ENCODE measurements at regions not wholly inside any gene's neighbourhood (a gene's known extent, or its start where the extent isn't known, plus 50 kb on each side); places are given as distances from the start of the nearest gene placed in this dataset.

DNA sequence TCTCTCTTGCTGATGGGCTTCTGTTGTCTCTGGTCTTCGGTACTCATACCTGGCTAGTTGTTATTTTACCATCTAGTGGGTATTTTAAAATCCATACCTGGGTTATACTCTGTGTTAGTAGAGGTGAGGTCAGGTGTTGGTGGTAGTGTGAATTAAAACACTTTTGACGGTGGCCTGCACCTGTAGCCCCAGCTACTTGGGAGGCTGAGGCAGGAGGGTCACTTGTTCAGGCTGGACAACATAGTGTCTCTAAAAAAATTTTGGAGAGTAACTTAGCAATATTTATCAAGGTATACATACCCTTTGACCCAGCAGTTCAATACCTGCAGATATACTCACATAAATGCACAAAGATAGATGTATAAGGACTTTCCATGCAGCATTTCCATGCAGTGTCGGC, 55.4 kb downstream of the GSX1 start:
- no peak for DNase-seq

DNA sequence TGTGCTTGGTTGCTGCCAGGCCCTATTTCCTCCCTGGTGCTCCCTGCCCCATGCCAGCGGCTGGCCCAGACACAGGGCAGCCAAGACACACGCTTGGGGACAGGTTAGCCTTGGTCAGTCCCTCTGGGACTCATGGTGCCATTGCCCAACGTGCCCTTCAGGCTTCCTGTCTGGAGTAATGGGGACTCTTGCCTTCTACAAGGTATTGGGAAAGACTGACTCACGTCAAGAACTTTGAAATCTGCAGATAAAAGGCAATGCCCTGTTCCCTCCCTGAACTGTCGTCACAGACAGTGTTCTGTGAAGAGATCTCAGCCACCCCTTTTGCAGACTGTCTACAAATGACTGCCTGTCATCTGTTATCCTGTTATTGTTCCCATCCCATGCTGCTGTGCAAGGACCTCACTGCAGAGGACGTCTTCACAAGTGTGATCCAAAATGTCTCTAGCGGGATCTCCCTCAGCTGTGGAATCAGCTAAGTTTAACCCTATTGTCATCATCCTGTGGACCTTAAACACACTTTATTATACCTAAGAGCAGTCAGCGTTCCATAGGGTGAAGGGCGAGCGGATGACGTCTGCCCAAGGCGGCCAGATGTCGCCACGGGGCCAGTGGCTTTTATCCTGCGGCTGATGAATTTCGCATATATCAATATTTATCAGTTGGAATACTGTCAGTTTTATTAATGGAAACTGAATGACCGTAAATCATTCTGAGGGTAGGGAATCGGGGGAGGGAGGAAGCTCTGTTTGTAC, 59.0 kb downstream of the GSX1 start:
- DNase-seq = peak; percentile 72 to 75

DNA sequence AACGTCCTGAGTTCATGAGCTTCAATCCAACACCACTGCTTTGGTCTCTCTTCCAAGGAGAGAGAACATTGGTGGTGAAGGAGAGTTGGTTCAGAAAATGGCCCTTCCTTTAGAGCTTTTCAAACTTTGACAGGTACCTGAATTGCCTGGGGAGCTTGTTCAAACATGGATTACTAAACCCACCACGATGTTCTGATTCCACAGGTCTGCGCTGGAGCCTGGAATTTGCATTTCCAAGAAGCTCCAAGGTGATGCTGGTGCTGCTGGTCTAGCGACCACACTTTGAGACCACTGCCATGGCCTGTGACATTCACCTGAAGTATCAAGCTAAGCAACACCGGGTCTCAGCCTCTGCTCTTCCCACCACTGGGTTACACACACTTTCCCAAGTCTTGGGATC, 60.2 kb downstream of the GSX1 start:
- DNase-seq = no peak

DNA sequence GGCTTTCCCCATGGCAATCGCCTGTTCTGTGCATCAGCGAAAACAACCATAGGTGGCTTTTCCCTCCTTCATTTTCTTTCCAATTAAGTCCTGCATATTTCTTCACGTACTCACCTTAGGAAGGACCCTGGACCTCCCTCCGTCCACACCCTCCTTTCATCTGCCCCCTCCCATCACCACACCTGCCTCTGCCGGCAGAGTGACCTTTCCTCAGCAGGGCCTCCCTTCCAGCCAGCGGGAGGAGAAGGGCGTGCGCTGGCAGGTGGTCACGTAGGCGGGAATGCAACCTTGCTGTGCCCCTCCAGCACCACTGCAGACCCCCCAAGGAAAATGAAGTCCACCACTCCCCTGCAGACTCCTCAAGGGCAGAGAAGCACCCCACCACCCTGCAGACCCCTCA, 61.1 kb downstream of the GSX1 start:
- peak; percentile 20 to 39 for DNase-seq

DNA sequence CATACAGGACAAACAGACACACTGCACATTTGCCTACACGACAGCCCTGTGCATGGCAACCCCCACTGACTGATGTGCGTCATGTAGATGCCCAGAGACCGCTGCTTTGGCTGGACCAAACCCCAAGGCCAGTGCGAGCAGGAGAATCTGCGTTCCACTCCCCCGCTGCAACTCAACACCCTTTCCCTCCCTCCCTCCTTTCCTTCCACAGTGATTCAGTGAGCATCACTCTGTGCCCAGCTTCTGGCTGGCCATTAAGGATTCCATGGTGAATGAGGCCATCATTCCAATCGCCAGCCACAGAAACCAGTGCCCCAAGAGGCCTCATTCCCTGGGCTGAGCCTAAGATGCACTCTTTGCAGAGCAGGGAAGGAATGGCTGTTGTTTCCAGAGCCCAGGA, 61.6 kb downstream of the GSX1 start:
- peak; percentile 20 to 71 for DNase-seq

DNA sequence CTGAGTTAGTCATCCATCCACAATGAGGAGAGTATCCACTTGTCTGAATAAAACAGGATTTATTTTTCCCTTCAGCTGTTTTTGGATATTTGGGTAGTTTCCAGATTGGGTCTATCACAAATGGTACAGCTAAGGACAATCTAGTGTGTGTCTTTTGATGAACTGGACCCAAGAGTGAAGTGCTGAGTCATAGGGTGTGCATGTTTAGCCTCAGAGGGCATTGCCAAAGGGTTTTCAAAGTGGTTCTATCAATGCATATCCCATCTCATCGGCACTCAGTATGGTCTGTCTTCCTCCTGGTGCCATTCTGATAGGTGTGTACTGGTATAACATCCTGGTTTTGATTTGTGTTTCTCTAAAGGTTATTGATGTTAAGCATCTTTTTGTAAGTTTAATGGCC, 62.3 kb downstream of the GSX1 start:
- peak; percentile 15 to 18 for DNase-seq

DNA sequence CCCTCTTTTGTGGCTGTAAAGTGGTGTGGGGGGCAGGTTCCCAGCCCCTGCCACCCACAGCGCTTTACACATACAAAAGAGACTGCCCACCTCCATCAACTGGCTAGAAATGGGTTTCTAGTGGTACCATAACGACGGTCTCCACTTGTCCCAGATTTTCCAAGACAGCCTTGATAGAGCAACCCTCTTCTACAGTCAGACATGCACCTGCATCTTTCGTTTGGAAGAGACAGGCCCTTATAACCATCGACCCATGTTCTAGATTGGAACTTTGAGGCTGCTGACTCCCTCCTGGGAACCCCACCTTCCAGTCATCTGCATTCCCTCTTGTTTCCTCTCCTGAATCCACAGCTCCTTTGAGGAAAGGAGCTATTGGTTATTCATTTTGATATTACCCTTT, 63.1 kb downstream of the GSX1 start:
- no peak for DNase-seq

DNA sequence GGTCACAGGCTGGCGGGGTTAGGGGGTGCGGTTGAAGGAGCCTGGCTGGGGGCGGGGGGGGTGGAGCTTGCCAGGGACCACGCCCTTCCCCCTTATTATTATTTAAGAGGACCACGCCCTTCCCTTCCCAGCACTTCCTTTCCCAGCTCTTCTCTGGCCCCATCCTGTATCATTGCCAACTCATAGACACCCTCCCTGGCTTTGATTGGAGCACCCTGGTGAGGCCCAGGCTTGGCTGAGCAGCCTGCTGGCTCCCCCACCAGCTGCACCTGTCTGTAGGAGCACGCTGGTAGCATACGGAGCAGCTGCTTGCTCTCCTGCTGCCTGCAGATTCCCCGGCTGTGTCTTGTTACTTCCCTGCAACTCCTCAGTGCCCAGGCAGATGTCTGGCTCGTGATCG, 62.5 kb upstream of the PDX1 start:
- peak; percentile 96 for DNase-seq

DNA sequence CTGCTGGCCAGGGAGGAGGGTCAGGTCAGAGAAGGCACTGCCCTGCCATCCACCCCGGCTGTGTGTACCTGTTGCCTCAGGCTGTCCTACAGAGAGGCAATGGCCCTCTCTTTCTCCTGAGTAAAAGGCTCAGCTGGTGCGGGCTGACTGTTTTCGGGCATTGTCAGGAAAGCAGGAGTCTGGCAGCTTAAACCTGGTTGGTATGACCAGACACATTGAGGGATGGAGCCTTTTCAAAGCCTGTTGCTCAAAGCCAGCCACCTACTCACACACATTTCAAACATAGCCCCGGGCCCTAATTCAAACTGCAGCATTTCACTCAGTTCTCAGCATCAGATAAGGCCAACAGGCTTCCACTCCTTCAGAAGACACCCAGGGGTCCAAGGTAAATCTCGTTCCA, 61.8 kb upstream of the PDX1 start:
- DNase-seq = no peak

DNA sequence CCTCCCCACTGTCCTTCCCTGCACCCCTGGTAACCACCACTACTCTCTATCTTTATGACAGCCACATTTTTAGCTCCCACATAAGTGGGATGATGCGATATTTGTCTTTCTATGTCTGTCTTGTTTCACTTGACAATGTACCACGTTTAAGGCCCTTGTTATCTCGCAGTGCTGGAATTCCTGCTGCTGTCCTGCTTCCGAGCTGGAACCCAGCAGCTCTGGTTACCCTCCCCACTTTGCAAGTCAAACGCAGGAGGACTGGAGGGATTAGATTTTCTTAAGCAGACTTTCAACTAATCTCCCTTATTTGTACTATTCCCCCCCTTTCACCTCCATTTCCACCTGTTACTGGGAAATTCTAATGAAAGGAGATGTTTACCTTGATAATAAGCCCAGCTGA, 59.1 kb upstream of the PDX1 start:
- no peak for DNase-seq

DNA sequence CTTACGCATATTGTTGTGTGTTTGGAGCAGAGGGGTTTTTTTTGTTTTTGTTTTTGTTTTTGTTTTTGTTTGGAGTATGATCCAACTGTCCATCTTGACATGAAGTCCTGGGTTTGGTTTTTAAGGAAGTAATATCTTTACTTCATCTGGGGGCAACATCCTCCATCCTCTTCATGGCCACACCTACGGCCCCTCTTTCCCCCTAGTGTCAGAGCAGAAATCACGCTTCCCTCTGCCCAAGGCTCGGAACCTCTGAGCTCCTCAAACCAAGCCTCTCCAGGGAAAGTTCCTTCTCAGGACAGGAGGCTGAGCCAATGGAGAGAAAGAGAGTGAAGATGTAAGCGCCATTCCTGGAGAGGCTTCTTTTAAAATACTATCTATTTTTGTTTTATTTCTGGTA, 58.6 kb upstream of the PDX1 start:
- DNase-seq = no peak

DNA sequence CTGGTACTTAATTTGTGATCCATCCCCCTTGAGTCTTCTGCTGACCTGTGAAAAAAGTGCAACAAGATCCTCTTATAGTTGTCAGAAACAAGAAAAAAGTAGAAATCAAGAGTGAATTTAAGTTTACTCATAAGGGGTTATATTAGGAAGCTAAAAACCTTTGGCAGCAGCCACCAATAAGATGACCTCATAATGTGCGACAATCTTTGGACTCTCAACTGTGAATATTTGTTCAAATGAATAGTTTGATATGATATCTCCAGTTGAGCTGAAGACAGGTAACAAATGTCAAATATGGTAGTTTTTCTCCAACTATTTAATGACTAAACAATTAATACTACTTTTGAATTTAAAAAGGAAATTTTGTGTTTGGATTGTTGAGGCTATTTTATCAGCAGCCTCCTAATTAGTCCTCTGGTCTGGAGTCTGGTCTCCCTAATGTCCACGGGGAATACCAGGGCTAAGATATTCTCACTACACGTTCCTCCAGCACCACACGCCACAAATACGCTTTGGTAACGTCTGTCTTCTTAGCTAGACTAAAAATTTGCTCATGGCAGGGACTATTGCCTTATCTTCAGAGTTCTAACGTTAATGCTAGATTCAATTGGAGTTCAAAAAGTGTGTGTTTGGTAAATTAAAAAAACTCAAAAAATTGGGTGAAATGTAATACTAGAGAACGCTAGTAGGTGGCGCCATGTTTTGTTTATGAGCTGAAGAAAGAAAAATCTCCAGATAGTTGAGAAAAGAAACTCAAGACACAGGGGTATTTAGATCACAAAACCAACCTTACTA, 51.0 kb upstream of the PDX1 start:
- no peak for DNase-seq

DNA sequence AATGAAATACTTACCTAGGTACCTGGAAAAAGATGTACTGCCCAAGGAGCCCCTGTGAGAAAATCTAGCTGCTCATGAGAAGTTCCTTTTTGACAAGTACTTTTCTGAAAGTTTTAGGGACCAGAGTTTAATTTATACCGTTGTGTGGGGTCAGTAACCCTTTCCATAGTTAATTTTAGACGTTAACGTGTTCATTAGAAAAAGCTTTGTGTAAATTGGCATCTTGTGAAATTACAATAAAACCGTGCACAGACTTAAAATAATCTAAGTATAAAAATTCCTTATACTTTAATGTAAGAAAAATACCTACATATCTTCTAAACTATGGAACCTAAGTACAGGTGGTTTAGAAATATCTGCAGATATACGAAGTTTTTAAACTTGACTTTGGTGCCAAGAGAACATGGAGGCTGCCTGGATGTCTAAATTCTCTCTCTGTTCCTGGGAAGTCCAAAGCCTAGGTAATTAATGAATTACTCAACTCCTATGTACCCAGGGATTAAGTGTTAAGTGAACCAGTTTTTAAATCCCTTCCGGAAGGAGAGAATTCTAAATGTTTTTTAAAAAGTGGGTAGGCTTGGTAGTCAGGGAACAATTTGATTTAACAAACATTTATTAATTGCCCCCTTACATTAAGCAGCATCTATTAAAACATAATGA, 50.2 kb upstream of the PDX1 start:
- DNase-seq = no peak

Measured in SHP77 (cell line).